HG03060 (cell line): ENCODE measurements at regions not wholly inside any gene's neighbourhood (a gene's known extent, or its start where the extent isn't known, plus 50 kb on each side); places are given as distances from the start of the nearest gene placed in this dataset.
"Not testable (repeated sequence)": the region's sequence is repeated elsewhere in the genome, so short reads cannot be mapped to it uniquely, and the experiment has no call there.

Experiments
- ATAC-seq: cut with Tn5 transposase; IDR thresholded peaks from one replicate; pipeline ENCODE4 v1.9.1; 2021; ENCODE audit warnings: low read depth, moderate number of reproducible peaks; ENCODE audit not compliant: unreplicated experiment

DNA sequence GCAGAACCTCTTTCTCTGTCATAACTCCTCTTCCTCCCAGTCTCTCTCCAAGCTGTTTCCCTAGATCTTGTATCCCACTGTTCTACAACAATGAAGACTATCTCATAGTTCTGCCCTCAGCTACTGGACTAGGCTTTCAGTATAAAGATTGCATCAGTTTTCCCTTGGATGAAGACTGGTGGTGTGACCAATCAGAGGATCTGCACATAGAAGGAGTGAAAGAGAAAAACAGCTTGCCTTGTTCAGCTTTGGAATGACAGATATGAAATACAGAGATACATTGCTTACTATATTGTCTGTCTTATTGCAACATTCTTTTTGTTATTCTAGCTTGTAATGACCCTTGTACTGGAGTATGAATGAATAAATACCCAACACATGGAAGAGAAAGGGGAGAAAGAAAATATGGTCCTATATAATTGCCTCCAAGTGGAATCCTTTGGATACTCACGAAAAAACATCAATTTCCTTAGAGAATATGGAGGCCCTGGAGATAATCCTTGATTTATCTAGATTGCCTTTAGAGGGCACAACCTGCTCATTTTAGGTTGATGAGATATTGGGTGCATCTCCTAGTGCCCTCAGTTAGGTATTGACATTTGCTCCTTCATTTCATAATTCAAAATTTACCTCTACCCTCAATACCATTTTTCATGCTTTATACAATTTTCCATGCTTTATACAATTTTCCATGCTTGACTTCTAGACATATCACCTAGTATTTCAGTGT is 395.8 kb downstream of the NAF1 start:
- no peak for ATAC-seq

DNA sequence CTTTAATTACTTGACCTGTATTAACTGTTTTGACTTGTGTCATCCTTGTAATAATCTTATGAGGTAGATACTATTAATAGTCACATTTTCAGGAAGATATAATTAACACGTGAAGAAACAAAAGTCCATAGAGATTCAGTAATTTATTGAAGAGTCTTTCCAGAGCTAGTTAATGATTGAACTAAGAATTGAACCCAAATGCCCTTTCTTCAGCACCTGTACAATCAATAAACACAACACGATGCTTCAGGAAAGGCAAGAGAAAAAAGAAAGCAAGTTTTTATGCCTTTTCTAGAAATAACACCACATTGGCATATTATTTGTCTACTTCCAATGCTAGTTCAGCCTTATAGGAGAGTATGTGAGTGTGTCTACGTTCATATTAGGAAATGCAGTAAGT is 399.6 kb downstream of the NAF1 start:
- ATAC-seq: no peak

DNA sequence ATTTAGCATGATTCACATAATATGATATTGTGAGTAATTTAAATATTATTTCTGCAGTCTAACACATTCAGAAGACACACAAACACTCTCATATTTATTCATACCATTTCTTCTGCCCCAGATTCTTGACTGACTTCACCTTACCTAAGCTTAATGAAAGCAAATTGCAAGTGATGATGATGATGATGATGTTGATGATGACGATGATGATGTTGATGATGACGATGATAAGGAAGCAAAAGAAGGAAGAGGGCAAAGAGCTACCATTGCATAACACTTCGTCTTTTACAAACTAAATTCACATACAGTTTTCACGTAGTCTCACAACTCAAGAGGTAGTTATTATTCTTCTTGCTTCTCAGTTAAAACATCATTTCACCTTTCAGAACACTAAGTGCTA is 404.7 kb downstream of the NAF1 start:
- ATAC-seq: no peak

DNA sequence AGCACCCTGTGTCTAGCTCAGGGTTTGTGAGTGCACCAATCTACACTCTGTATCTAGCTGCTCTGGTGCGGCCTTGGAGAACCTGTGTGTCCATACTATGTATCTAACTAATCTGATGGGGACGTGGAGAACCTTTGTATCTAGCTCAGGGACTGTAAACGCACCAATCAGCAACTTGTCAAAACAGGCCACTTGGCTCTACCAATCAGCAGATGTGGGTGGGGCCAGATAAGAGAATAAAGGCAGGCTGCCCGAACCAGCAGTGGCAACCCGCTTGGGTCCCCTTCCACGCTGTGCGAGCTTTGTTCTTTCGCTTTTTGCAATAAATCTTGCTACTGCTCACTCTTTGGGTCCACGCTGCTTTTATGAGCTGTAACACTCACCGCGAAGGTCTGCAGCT is 426.5 kb downstream of the NAF1 start:
- not testable (repeated sequence) for ATAC-seq

DNA sequence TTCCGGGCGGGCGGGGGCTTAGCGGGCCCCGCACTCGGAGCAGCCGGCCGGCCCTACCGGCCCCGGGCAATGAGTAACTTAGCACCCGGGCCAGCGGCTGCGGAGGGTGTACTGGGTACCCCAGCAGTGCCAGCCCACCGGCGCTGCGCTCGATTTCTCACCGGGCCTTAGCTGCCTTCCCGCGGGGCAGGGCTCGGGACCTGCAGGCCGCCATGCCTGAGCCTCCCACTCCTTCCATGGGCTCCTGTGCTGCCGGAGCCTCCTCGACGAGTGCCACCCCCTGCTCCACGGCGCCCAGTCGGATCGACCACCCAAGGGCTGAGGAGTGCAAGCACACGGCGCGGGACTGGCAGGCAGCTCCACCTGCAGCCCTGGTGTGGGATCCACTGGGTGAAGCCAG is 427.1 kb downstream of the NAF1 start:
- ATAC-seq: not testable (repeated sequence)

DNA sequence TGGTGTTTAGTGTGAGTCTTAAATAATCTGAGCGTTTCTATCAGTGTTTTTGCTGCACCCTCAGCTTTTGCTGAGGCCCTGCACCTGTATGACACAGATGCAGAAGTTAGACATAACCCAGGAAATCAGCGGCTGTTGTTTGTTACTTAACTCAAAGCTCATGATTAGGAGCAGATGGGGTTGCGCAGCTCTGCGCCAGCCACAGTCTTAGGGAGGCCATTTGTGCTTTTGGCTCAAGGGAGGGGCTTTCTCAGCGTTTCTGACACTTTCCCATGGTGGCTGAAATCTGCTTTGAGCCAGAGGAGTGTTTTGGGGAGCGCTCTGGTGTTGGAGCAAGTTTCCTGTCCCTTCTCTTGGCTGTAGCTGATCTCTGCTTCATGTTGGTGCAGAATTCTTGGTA is 433.8 kb downstream of the NAF1 start:
- no peak for ATAC-seq

DNA sequence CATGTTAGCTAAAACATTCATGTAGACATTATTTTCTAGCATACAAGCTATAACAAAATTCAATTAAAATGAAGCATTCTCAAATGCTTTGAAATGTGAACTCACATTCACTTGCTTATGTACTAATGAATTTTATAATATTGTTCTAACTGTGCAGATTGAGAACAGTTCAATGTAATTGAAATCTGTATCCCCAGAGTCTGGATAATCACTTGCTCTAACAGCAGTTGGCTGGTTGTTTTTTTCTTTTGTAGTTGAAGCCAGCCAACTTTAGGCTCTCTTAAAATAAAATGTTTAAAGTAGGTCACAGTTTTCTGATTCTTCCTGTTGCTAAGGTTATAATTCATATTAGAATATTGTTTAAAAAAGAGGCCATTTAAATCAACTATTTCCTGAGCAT is 438.9 kb downstream of the NAF1 start:
- no peak for ATAC-seq

DNA sequence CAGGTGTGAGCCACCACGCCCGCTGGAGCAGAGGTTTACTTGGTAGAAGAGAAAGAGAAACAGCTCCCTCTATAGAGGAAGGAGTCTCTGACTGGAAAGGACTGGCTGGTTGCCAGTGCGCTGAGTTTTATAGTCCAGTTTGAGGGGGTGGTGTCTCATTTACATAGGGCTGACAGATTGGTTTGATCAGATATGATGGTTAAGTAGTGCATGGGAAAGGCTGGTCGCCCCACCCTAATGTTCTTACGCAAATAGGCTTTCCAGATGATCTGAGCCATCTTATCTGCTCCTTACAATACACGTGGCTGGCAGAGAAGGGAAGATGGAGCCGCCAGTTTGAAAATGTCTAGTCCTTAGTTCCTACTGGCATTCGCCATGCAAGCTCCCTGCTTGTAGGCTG is 439.5 kb downstream of the NAF1 start:
- no peak for ATAC-seq

DNA sequence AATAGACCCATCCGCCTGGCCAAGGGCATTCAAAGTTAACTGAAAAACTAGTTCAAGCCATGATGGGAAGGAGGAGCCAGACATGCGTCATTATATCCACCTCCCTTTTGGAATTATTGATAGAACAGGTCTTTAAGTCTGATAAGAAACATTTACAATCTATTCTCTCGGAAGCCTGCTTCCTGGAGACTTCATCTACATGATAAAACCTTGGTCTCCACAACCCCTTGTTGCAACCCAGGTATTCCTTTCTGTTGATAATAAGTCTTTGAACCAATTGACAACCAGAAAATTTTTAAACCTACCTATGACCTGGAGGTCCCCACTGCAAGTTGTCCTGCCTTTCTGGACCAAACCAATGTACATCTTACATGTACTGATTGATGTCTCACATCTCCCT is 451.3 kb downstream of the NAF1 start:
- ATAC-seq: no peak

DNA sequence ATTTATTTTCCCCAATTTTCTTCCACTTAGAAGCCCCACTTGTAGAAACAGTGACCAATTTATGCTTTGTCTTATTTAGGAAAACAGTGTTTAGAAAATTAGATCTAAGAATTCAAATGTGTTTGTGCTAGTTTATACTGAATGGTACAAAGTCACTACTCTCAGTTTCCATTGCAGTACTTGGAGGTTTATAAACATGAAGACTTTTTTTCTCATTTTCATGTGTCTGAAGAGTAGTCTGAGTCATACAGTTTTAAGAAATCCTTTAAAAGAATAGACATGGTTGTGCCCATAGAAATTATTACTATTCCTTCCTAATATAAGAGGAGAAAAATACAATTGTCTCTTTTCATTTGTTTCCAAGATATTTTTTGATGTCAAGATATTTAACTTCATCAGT is 458.7 kb downstream of the NAF1 start:
- ATAC-seq: no peak

DNA sequence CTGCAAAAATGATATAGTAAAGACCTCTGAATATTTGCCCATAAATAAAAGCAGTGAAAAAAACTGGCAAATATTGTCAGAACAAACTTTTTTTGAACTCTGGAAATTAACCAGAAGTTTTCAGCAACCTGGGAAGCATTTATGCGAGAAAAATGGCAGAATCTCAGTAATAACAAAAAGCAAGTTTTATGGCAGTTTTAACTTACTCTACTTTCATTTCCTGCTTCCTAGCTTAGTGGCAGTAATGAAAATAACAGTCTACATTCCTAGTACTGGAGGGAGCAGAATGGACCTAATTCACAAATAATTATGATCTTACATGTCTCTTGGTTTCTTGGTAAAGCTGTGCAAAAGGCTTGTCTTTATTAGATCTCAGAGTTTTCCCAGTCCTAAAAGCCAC is 460.1 kb downstream of the NAF1 start:
- no peak for ATAC-seq

DNA sequence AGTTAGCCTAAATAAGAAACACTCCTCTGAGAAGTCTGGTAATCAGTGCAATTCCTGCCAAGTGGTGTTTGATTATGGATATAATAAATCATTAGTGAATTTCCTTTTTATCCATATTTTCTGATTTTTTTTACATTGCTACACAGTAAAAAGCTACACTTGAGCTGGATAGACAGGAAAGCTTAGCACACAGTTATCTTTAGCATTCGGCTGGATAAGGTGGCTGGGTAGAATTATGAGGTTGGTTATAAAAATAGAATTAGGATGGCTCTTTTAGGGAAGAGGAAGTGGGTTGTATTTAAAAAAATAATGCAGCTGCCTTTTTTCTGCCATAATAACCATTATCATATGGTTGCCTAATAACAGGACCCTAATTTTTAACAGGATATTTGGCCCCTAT is 460.6 kb downstream of the NAF1 start:
- no peak for ATAC-seq

DNA sequence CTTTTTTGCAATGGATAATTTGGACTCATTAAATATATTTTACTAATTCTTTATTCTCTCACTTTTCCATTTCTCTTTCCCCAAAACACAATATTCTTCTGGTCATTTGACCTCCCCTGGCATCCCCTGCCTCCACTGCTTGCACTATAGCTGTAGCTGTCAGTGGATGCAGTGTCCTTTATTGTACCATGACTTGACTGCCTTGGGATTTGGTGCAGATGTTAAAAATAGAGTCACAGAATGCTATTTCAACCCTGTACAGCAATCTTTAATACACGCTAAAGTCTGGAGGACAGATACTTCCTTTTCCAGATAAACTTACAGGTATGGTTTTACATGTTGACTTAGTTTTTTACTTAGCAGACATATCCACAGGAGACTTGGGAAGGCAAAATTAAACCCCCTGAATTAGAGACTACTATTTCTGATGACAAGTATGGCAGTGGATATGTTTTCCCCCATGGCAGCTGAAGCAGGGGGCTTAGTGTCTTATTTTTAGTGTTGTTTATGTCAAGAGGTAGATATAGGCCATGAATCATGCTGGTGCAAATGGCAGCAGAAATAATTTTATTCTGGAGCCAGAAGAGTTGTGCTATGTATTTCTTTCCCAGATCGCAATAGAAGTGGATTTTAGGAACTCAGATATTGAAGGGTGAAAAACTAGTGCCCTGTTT is 461.4 kb downstream of the NAF1 start:
- no peak for ATAC-seq

DNA sequence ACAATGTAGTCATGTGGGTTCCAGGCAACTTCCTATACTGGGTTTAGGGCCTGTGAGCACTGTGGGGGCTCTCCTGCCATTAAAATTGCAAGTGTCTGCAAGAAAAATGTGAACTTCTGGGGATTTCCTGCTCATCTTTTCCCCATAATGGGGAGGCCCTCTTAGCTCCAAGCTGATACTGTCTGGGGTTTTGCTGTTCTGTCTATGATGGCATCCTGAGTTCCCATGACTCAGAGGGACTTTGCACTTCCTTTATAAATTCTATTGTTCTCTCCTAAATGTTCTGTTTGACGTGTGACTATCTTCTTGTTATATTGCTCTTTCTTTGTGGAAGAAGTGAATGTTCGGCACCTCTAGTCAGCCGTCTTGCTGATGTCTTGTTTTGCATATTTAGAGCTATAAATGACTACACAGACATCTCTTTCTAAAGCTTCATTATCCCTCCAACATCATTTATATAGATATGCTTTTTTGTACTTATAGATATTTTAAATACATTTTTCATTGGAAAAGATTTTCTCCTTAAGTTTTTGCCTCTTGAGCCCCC is 465.8 kb downstream of the NAF1 start:
- ATAC-seq: peak; percentile 40

DNA sequence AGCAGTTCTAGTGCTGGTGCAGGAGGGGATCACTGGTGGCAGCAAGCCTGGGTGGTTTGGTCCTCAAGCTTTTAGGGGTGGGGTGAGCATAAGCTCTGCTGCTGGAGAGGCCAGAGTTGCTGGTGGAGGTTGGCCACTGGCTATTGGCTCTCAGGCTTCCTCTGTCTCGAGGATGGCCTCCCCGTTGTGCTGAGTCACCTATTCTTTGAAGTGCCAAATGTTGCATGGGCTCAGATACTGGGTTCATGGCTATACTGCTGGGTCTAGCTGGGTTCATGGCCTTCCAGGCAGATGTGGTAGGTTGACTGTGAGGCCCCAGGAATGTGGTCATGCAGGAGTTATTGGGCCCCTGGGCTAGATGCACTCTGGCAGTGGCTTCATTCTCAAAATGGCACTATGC is 466.3 kb downstream of the NAF1 start:
- ATAC-seq: no peak

DNA sequence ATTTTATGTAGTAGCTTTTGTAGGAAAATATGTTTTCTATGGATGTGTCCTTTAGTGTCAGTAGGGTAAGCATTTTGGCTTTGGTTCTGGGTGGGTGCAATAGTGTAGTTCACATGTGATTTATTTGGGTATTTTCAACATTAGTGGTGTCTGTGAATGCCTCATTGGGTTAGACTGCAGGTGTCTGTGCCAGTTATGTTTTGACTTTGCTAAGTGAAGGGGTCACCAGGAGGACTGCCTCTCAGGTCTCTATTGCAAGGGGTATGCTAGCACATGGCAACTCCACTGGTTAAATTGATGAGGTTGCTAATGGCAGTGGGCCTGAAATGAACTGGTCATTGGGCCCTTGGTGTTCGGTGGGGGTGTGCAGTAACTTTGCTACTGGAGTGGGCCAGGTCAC is 467.1 kb downstream of the NAF1 start:
- no peak for ATAC-seq

DNA sequence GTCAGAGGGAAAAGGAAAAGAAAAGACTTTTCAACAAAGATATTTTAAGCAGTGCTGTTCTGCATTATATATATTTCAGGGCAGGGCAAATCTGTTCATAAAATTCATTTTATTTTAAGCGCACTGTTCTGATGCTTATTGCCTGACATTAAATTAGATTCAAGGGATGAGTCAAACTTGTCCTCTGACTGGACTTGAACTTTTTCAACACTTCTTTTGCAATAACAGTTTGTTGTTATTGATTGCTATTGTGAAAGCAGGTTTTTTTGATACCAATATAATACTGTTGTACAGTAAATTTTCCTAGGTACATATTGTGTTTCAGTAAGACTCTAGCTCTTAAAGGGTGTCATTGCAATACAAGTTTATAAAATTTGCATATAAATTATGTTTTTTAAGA is 481.3 kb downstream of the NAF1 start:
- no peak for ATAC-seq

DNA sequence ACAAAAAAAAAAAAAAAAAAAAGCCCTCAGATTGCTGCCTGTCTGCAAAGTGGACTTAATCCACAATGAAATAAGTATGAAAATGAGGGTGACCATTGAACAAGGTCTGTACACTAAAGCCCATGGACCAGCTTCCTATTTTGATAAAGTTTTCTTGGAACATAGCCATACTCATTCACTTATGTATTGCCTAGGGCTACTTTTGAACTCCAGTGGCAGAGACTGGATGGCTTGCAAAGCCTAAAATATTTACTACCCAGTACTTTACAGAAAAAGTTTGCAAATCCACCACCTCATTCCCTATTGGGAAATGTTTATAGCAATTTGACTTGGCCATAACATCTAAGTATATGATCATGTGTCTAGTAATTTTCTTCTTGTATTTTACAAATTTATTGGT is 481.7 kb downstream of the NAF1 start:
- no peak for ATAC-seq

DNA sequence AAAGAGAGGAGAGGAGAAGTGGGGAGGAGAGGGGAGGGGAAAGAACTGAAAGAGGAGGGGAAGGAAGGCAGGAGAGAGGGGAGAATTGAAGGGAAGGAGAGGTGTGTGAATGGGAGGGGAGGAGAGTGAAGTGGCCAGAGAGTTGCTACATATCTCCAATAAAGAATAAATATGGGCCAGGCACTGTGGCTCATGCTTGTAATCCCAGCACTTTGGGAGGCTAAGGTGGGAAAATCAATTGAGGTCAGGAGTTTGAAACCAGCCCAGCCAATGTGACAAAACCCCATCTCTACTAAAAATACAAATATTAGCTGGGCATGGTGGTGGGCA is 482.4 kb downstream of the NAF1 start:
- no peak for ATAC-seq

DNA sequence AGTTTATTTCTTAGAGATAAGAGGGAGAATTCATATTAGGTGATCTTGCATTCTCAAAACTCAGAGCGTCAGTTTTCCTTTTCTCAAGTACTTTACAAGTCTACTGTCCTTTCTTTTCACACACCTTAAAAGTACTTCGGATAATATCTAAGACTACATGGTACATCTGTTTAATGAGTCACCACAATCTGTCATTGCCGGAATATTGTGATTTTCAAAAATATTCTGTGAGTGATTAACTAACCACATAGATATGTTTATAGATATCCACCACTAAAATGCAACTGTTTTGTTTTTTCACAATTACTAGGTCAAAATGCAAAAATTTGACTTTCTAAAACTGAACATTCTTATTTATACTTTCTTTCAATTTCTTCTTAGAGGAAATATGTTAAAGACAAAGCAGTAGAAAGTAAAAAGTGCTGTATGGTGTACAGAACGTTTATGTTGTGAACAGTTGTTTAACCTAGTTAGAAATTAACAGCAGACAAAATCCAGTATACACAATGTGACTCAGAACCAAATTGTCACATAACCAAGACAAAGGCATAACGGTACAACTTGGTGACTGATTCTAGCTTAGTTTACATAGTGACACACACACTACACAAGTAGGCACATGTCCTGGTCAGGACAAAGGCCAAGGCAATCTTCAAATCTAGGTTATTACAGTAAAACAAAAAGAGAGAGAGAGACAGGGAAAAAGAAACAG is 482.9 kb downstream of the NAF1 start:
- ATAC-seq: peak; percentile 85

DNA sequence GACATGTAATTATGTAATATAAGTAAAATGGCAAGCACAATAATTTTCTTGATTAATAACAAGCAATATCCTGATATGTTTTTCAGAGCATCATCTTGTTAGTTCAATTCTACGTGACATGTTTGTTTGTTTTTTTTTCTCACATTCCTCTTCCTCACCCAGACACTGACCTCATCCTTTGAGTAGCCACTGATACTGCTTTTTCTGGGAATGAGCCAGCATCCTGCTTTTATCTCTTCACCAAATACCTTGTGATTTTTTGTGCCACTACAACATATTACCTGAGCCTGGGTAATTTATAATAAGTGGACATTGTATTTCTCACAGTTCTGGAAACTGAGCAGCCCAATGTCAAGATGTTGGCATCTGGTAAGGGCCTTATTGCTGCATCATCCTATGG is 484.0 kb downstream of the NAF1 start:
- no peak for ATAC-seq

DNA sequence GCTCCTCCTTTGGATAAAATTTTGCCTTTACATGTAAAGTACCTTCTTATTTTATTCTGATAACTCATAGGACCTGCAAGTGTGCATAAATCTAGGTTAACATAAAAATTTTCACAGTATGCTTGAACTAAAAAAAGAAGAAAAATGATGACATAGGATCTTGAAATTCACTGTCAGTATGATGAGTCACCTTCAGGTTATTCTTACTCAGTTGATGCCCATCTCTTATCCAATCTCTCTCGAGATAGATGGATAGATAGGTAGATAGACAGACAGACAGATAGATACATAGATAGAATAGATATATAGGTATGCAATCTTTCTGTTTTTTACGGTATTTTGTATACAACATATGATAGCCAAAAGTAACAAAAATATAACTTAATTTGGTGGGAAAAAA is 485.5 kb downstream of the NAF1 start:
- no peak for ATAC-seq
